Medulla oblongata (tissue), 1 donor: ENCODE measurements at regions not wholly inside any gene's neighbourhood (a gene's known extent, or its start where the extent isn't known, plus 50 kb on each side); places are given as distances from the start of the nearest gene placed in this dataset.

Source experiments
- DNase-seq: peaks from one replicate; pipeline ENCODE4 v3.0.0-alpha.2; 2015; ENCODE audit errors: extremely low spot score

- no peak for DNase-seq
Measured at GRCh38 chr11:134762248-134763029, 350.4 kb upstream of the B3GAT1 start.

GRCh38 chr11:134761926-134762247, 349.8 kb upstream of the B3GAT1 start:
- no peak for DNase-seq

GRCh38 chr11:134761386-134761785, 349.3 kb upstream of the B3GAT1 start:
- no peak for DNase-seq

GRCh38 chr11:134760957-134761356, 348.9 kb upstream of the B3GAT1 start:
- no peak for DNase-seq

GRCh38 chr11:134760299-134760698, 348.3 kb upstream of the B3GAT1 start:
- no peak for DNase-seq

GRCh38 chr11:134759855-134760254, 347.8 kb upstream of the B3GAT1 start:
- no peak for DNase-seq

- no peak for DNase-seq
Measured at GRCh38 chr11:134759274-134759673, 347.2 kb upstream of the B3GAT1 start.

- DNase-seq, result no peak
Measured at GRCh38 chr11:134758342-134758931, 346.4 kb upstream of the B3GAT1 start.

- DNase-seq, result no peak
Measured at GRCh38 chr11:134757633-134758032, 345.6 kb upstream of the B3GAT1 start.

- no peak for DNase-seq
Measured at GRCh38 chr11:134756811-134757540, 344.9 kb upstream of the B3GAT1 start.

GRCh38 chr11:134755535-134755934, 343.5 kb upstream of the B3GAT1 start:
- DNase-seq, result no peak

- no peak for DNase-seq
Measured at GRCh38 chr11:134754521-134755198, 342.6 kb upstream of the B3GAT1 start.

GRCh38 chr11:134753771-134754520, 341.9 kb upstream of the B3GAT1 start:
- DNase-seq, result no peak

- DNase-seq, result no peak
Measured at GRCh38 chr11:134752964-134753770, 341.1 kb upstream of the B3GAT1 start.

GRCh38 chr11:134752526-134752925, 340.5 kb upstream of the B3GAT1 start:
- no peak for DNase-seq

GRCh38 chr11:134751766-134752165, 339.7 kb upstream of the B3GAT1 start:
- DNase-seq, result no peak

GRCh38 chr11:134751031-134751585, 339.1 kb upstream of the B3GAT1 start:
- DNase-seq, result no peak

GRCh38 chr11:134750619-134751018, 338.6 kb upstream of the B3GAT1 start:
- DNase-seq, result no peak

- DNase-seq, result no peak
Measured at GRCh38 chr11:134749040-134749839, 337.2 kb upstream of the B3GAT1 start.

GRCh38 chr11:134746609-134747008, 334.6 kb upstream of the B3GAT1 start:
- DNase-seq, result no peak
